PFSK-1 (cell line): ENCODE measurements at regions not wholly inside any gene's neighbourhood (a gene's known extent, or its start where the extent isn't known, plus 50 kb on each side); places are given as distances from the start of the nearest gene placed in this dataset.

Source experiments
- FOXP2 ChIP-seq: optimal IDR thresholded peaks from 2 replicates; pipeline ENCODE3; 2011; ENCODE audit warnings: borderline replicate concordance, control low read depth, inconsistent platforms; ENCODE audit not compliant: insufficient read depth; ENCODE audit errors: extremely low read length, extremely low read depth
- POLR2AphosphoS5 ChIP-seq: IDR thresholded peaks from 2 replicates; pipeline ENCODE4 v1.6.1; 2012; ENCODE audit warnings: low read depth, mild to moderate bottlenecking, control low read depth, low read length, moderate library complexity
- REST ChIP-seq, 2 experiments: IDR thresholded peaks; 2 replicates each; pipeline versions ENCODE4 v1.6.1 to v1.8.0; 2011 to 2012; ENCODE audit warnings: low read depth in 2 of 2, low read length in 2 of 2, control low read depth in 1 of 2, inconsistent platforms in 1 of 2, mild to moderate bottlenecking in 1 of 2, moderate library complexity in 1 of 2; ENCODE audit not compliant: insufficient read depth in 1 of 2
- SIN3A ChIP-seq: IDR thresholded peaks from 2 replicates; pipeline ENCODE4 v1.6.1; 2012; ENCODE audit warnings: mild to moderate bottlenecking, low read length, moderate library complexity, borderline replicate concordance; ENCODE audit not compliant: insufficient read depth
- TAF1 ChIP-seq: IDR thresholded peaks from 2 replicates; pipeline ENCODE4 v1.6.1; 2012; ENCODE audit warnings: low read length, control low read depth, borderline replicate concordance; ENCODE audit not compliant: insufficient read depth

GRCh38 chr11:86134580-86135318 is 65.9 kb upstream of the PICALM start:
- TF ChIP-seq SIN3A (no peak), REST (IDR thresholded peaks at IDR 0.05; ENCODE audit: insufficient read depth in 1 of 2, low read depth in 2 of 2, low read length in 2 of 2) (no peak), TAF1 (no peak), FOXP2 (no peak), POLR2AphosphoS5 (no peak)

- TF ChIP-seq REST (IDR thresholded peaks at IDR 0.05; ENCODE audit: insufficient read depth in 1 of 2, low read depth in 2 of 2, low read length in 2 of 2) (no peak), SIN3A (no peak), POLR2AphosphoS5 (no peak), TAF1 (no peak), FOXP2 (no peak)
These were observed 63.9 kb upstream of the PICALM start for GRCh38 chr11:86132667-86133249.

- TF ChIP-seq POLR2AphosphoS5 (no peak), TAF1 (no peak), SIN3A (no peak), REST (IDR thresholded peaks at IDR 0.05; ENCODE audit: insufficient read depth in 1 of 2, low read depth in 2 of 2, low read length in 2 of 2) (no peak), FOXP2 (no peak)
These were observed 61.1 kb upstream of the PICALM start for GRCh38 chr11:86129740-86130540.

- TF ChIP-seq POLR2AphosphoS5, result no peak
- TF ChIP-seq TAF1, result no peak
- TF ChIP-seq REST (IDR thresholded peaks at IDR 0.05; ENCODE audit: insufficient read depth in 1 of 2, low read depth in 2 of 2, low read length in 2 of 2), result no peak
These were observed 60.0 kb upstream of the PICALM start for GRCh38 chr11:86128914-86129313.
